ENCODE measurements at regions not wholly inside any gene's neighbourhood (a gene's known extent, or its start where the extent isn't known, plus 50 kb on each side); places are given as distances from the start of the nearest gene placed in this dataset.

- DNase-seq: no peak
These were observed 75.9 kb upstream of the SEMA6A start for GRCh38 chr5:116650544-116650943.

GRCh38 chr5:116646611-116647289 lies 72.1 kb upstream of the SEMA6A start:
- no peak for DNase-seq

DNA sequence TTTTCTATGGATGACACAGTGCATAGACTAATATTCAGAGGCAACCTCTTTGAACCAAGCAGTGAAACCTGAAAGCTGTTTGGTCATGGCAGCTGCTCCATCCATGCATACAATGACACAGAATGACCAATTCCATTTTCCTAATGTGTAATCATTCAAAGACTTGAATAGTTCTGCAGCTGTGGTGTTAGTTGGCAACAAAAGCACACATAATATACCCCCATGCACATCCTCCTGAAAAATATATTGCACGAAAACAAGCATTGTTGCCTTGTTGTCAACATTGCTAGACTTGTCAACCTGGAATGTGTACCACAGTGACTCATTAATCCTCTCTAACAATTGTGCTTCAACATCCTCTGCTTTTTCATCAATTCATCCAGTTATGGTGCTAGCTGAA lies 71.0 kb upstream of the SEMA6A start:
- DNase-seq: no peak

DNA sequence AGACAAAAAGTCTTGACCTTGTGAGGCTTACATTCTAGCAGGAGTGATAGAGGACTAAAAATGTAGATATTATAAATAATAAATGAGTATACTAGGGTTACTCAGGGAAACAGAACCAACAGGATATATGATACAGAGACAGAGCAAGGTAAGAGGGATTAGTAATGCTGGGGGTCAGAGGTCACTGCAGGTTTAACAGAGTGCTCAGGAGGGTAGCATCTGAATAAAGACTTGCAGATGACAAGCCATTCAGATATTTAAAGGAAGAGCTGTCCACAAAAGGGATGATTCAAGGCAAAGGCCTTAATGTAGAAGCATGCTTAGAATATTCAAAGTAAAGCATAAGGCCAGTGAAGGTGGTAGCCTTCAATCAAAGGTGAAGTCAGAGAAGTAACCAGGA lies 65.6 kb upstream of the SEMA6A start:
- no peak for DNase-seq

DNA sequence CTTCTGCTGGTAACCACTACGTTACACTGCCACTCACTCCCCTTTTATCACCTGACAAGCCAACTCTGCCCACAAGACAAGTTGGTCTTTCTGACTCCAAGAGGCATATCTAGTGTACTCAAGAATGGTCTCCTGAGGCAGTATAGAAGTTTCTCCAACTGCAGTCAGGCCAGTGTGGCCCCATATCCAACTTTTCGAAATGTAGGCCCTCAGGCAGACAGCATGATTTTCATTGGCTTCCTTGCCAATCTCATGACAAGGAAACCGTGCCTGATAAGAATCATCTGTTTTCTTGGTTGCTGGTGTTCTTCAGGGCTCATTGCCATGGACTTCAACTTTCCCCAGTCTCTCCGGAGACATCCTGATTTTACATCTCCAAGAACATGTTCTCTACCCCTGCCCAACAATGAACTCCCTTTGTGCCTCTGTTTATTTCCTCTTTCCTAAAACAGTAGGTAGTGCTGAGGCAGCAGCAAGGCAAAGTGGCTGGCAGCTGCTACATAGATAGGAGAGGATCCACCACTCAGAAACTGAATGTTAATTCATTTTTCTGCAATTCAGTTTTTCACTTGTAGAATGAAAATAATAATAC lies 62.6 kb upstream of the SEMA6A start:
- DNase-seq: no peak

DNA sequence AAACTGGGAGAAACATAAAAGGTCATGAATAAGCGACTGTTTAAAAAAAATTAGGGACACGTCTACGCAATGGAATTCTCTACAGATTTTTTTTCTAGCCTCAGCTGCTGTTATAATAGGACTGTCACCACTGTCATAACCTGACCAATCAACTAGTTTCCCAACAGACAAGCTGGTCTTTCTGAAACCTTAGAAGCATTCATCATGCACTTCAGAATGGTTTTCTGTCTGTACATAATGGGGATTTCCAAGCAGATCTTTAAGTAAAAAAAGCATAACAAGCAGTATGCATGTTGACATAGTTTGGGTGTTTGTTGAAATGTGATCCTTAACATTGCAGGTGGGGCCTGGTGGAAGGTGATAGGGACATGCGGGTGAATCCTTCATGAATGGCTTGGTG lies 58.3 kb upstream of the SEMA6A start:
- peak; percentile 11 for DNase-seq

DNA sequence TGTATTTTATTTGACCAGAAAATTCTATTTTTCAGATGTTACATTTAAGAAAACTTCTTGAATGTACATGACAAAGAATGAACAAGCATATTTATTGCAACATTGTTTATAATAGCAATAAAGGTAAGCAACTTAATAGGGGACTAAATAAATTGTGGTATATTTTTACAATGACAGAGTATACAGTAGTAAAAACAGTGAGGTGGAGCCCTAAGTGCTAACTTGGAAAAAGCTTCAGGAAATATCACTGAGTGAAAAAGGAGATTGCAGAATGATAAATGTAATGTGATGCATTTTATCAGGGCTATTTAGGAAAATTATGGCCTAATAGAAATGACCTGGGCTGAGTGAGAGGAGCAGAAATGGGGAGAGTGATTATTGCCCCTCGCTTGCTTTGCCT lies 56.5 kb upstream of the SEMA6A start:
- DNase-seq: no peak

GRCh38 chr5:116629168-116629567 lies 54.5 kb upstream of the SEMA6A start:
- no peak for DNase-seq

GRCh38 chr5:116626945-116627679 lies 52.5 kb upstream of the SEMA6A start:
- DNase-seq: no peak

DNA sequence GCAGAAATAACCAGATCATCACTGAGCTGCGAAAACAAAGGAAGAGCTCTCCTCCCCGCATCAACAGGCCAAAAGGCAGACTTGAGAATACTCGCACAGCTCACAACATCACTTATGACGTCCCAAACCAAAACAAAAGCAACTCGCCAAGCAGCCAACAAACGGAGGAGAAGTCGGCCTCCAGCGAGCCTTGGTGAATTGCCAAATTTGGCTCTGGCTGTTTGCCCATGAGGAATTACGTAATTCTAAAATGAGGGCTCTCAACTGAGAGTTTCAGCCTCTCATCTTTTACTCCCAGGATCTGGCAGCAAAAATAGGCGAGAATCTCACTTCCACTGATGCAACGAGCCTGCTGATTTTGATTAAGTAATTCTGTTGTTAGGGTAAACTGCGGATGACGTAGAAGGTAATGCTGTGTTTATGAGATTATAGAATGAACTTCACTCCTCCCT lies 51.7 kb upstream of the SEMA6A start:
- peak; percentile 48 for DNase-seq

Data from NCI-H2171 (cell line).